ENCODE measurements at regions not wholly inside any gene's neighbourhood (a gene's known extent, or its start where the extent isn't known, plus 50 kb on each side); places are given as distances from the start of the nearest gene placed in this dataset.

- TF ChIP-seq CTCF (IDR thresholded peaks at IDR 0.05) (no peak), POLR2A (IDR thresholded peaks at IDR 0.05) (no peak)
Measured at GRCh38 chr3:152076148-152076547, 192.6 kb upstream of the MBNL1 start.

Measured in prostate gland (tissue), 2 donors.